Astrocyte of the hippocampus (primary cell): ENCODE measurements at regions not wholly inside any gene's neighbourhood (a gene's known extent, or its start where the extent isn't known, plus 50 kb on each side); places are given as distances from the start of the nearest gene placed in this dataset.

Source experiments
- DNase-seq: peaks from one replicate; pipeline ENCODE4 v3.0.0; 2011; ENCODE audit warnings: low read depth, low spot score

DNA sequence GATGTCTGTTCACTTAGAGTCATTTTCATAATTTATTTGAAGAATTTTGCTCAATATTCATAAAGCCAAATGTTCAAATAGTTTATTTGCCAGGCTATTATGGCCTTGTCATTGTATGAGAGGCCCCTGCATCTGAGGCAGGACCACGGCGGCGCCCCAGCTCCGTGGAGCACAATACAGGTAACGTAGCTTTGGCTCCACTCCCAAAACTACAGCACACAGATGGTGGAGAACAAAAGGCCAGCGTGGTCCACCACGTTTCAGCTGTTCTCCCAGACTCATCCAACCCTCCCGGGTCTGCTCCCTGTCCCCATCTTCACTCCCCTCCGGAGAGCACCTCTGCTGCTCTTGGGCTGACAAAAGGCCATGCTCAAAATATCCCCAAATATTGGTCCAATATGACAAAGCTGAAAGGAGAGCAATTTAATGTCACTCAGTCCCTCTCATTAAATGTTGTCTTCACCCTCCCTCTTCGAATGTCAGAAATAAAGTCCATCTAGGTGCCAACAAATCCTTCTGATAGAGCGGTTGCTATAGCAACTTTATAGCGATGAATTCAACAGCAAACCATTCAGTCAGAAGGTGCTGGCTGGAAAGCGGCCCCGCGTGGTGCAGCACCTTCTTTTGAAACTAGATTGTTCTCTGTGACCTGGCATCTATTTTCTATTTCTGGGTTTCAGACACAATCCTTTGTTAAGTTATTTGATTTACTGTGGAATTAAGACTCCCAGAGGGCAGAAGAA lies 504.3 kb downstream of the ARHGEF28 start:
- peak; percentile 34 for DNase-seq

DNA sequence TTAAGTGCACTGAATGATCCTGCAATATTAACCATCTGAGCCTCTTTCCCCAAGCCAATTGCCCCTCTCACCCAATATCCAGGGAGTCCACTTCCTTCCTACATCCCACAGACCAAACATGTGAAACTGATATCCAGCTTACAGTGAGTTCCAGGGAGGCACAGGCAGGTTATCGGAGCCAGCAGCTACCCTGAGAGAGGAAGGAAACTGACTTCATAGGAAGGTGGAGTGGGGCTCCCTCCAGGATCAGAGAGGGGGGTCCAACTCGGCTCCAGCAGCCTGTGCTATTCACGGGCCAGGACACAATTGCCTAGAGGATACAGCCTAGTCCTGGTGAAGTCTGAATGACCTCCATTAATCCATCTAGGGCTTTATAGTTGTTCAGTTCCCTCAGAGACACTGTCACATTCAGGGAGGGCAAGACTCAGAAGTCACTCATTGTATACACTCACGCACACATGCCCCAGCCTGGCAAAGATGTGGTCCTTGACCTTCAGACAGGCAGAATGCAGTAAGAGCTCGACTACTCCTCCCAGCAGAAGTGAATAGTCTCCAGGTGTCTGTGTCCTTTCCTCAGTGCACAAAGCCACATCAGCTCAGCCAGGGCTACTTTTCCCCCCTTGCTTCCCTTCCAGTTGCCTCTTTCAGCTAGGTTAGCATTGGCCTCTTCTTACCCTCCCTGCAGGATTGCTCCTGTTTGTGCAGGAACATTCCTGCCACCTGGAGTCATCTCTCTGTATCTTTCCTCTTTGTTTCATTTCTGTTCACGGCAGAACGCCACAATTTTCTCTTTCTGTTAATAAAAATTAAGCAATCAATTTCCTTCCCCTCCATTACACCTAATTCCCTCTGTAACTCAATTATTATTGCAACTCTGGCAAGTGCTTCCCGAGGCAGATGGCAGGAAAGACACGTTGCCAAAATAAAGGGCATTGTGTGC lies 501.7 kb downstream of the ARHGEF28 start:
- DNase-seq = peak; percentile 54

DNA sequence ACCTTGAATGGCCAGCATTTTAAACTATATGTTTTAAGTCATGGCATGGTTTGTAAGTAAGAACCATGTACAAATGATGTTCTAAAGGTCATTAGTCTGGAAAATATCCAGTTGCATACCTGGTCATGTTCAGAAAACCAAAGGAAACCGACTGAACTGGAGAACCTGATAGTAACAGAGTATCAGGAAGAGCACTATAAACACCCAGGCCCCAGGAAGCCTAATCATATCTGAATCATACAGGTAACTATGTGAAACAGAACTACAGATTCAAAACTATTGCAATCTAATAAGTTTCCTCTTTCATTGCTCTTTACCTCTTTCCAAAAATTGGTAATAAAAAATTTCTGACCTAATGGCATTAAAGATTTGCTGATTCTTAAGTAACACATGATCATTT lies 500.3 kb downstream of the ARHGEF28 start:
- no peak for DNase-seq

DNA sequence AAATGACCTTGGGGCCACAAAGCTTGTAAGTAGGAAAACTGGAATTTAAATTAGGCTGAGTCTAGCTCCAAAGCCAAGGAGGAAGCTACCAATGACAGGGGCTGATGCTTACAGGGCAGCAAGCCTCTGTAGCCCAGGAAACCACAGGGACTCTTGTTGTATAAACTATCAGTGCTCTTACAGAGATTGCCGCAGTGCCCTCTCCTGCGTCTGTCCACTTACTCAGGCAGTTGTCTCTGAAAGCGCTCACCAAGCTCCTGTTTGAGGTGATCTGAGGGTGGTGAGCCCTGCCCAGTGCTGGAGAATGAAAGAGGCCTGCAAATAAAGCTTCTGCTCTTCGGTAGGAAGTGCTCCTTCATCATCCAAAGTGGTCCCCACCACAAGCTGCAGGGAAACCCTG lies 498.8 kb downstream of the ARHGEF28 start:
- no peak for DNase-seq

DNA sequence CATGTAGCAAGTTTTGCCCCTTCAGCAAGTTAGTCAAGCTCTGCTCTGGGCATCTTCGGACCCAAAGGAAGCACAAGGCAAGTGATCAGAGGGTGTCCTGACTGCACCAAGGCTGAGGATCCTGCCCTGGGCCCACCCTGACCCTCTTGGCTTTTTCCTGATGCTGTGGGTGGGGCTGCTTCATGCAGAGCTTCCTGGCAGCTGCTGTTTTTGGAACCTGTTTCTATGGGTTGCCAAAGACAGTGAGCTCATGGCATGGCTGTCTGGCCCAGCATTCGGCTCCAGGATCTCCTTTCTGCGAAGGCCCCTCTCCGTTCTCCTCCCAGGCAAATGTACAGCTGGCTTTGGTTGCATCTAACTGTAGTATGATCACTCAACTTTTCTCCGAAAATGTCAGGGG lies 497.9 kb downstream of the ARHGEF28 start:
- no peak for DNase-seq

DNA sequence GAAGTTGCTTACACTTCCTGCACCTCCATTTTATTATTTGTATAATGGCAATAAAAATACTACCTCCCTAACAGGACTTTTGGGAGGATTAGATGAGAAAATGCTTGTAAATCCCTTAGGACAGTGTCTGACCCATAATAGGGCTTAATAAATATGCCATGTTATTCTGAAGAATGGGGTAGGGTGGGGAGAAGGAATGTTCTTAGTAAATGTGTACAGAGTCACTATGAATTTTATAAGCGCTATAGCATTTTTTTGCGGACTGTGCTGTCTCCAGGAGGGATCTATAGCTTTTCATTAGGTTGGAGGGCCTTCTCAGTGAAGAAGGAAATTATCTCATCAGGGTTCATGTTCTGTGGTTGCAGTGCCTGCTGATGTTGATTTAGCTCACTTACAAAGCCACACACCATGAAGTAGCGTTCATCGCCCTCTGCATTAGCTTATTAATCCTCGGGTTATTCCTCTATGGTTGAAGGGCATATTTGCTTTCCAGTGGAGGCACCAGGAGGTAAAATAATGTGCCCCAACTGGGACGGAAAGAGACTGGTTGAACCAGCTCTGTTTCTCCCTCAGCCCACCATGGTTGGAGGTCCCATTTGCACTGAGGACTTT lies 497.1 kb downstream of the ARHGEF28 start:
- no peak for DNase-seq

DNA sequence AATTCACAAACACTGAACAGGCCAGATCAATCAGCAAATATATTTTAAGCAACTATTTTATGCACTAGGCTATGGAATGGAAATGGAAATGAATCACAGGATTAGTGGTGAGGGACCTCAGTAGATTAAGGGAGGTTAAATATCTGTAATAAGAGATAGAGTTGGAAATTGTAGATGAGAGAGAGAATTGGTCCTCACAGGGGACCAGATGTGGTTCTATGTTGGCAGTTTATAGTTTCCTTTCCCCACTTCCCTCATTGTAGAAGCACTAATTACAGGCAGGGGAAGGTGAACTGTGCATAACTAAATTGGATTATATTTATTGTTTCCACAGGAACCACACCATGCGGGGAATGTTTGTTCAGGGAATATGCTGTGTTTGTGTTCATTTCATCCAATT lies 496.2 kb downstream of the ARHGEF28 start:
- DNase-seq = no peak

DNA sequence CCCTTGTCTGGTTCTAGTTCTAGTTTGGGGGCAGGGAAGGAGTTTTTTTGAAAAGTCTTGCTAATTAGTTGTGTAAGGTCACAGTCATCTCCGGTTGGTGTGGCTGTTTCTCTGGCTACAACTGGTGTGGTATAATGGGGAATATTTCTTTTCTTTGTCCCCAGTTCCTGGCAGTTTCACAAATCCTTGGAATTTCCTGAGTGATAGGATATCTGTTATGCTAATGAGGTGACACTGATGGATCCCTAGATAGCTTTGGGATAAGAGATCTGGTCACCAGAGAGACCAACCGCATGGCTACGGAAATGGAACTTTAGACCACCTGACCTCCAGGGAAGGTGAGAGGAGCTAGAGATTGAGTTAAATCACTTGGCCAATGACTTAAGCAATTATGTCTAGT lies 494.6 kb downstream of the ARHGEF28 start:
- no peak for DNase-seq

DNA sequence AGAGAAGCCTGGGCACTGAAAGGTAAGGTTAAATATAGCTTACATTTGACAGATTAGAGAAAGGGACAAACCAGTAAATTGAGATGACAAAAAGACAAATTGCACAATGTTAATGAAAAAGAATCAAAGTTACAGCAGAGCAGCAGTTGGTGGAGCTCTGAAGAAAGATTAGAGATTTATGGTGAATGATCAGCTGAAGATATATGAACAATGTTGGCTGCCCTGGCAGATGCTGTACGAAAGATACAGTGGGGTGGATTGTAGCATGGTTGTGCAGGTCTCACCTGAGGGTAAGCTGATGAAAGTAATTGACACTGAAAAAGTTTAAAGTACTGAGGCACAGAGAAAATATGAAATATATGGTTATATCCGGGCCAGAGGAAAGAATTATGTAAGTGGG lies 492.1 kb downstream of the ARHGEF28 start:
- DNase-seq = no peak

DNA sequence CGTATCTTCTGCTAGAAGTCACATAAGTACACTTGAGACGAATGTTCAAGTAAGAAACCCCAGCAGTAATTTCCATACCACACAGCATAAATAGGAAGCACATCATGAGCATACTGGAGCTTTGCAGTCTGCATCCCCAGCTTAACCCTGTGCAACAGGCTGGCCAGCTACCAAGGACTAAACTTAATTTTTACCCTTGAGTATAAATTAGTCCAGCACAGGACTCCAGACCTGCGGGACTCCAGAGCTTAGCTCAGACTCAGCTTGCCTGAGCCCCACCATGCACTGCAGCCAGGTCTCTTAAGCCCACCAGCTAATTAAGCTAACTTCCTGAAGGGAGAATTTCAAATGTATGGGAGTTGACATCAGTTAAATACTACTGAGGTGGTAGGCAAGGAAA lies 491.0 kb downstream of the ARHGEF28 start:
- DNase-seq = no peak

DNA sequence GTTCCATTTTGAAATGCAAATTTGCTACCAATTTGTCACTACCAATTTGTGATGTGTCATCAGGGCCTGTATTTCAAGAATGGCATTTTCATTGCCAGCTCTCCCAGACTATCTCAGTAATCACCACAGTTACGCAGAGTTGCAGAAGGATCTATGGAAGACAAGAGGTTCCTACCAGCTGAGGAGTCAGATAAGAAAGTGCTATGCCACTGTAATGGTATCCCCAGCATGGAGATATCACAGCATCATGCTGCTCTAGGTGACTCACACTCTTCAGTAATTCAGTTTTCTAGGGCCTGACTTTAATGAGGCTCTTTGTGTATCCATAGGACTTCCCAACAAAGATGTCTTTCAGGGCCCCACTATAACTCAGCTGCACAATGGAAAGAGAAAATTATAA lies 490.3 kb downstream of the ARHGEF28 start:
- DNase-seq = no peak

DNA sequence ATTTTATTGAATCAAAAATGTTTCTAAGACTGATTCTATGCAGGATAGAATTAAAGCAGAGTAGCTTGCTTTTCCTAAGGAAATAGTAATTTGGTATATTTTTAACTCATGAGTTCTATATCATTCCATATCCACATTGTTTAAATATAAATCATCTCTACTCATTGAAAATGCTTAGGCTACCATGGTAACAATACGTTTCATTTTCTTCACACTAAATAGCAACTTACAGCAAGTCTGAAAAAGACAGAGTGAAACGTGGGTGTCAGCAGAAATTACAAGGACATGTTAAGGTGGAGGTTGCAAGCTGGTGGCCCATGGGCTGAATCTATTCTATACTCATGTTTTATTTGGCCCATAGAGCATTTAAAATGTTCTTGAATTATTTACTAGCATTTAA lies 487.9 kb downstream of the ARHGEF28 start:
- no peak for DNase-seq

DNA sequence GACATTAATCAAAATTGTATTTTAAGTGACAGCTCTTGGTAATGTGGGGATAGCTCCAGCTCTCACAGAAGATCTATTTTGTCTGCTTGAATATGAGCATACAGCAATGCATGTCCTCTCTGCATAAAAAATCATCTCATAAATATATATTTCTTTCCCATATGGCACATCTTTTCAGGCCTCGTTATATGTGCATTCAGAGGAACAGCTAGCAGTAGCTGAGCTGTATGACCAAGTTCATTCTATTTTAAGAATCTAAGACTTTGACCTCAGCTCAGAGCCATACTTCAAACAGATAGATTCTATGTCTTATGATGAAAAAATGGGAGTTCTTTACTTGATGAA lies 487.2 kb downstream of the ARHGEF28 start:
- DNase-seq = no peak

DNA sequence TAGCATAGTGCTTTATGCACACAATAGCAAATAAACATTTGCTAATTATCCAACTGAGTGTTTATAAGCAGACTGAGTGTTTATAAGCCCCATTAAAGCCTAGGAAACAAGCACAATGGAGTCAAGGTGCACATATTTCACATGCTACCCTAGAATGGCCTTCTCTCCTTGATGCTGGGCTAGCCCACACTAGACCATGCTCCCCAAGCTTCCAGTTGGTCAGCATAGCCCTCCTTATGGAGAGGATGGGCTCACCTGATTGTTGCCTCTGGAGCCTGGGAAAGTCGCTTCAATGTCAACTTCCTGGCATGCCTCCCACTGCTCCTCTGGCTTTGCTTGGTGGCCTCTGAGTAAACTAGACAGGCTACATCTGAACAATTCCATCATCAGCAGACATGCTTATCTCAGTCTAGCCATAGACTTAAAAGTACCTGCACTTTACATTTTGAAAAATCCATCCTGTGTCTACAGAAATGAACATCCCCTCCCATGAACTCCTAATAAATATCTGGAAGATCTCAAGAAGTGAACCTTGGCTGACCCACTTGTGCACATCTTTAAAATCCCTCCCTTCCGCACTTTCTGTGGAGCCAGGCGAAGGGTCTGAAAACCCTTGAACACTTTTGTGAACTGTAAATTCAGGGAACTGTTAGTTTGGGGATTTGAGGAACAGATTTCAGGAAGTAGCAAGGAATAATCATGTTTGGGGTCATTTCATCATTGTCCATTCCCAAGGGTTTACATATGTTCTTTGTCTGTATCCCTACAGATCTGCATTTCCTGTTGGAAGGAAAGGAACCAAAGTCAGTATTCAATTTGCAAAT lies 486.6 kb downstream of the ARHGEF28 start:
- DNase-seq = no peak

DNA sequence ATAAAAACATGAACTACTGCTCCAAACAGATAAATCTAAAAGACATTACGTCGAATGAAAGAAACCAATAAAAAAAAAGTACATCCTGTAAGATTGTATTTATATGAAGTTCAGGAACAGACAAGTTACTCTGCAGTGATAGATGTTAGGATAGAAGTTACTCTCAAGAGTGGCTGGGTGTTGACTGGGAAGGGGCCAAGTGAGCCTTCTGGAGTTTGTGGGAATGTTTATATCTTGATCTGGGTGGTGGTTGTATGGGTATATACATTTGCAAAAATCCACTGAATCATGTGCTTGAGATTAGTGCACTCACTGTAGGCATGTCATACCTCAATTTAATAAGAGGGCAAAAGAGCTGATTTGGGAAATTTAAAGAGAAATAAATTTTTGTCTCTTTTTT lies 485.8 kb downstream of the ARHGEF28 start:
- no peak for DNase-seq

DNA sequence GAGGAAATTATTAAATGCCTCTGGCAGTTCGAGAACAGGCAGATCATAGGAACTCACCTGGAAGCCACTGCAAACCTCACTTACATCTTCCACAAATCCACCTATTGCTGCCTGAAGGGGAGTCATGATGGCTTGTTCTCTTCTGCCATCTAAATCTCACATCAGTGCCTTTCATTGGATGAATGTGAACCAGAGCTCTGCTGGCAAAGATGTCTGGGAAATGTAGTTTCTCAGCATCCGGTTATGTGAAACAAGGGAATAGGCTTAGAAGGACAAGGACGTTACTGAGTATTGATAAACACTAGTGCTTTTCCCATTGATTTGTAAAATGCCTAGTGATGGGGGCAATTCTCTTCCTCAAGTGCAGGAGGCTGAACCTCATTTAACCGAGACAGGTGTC lies 483.3 kb downstream of the ARHGEF28 start:
- DNase-seq = no peak

DNA sequence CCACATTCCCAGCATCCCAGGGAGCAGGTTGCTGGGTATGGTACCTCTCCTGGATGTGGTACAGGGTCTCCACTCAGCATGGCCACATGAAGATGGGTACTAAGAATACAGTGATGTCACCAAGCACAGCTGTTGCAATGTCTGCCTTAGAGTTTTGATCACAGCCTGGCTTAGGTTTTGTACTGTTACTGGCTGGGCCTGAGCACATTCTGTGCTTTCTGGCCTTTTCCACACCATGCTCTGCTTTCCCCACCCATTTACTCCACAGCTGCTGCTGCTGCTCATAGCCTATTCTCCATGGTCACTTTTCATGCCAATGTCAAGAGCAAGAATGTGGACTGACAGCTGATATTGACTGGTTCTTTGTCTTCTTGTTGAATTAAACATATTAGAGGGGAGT lies 481.9 kb downstream of the ARHGEF28 start:
- no peak for DNase-seq

DNA sequence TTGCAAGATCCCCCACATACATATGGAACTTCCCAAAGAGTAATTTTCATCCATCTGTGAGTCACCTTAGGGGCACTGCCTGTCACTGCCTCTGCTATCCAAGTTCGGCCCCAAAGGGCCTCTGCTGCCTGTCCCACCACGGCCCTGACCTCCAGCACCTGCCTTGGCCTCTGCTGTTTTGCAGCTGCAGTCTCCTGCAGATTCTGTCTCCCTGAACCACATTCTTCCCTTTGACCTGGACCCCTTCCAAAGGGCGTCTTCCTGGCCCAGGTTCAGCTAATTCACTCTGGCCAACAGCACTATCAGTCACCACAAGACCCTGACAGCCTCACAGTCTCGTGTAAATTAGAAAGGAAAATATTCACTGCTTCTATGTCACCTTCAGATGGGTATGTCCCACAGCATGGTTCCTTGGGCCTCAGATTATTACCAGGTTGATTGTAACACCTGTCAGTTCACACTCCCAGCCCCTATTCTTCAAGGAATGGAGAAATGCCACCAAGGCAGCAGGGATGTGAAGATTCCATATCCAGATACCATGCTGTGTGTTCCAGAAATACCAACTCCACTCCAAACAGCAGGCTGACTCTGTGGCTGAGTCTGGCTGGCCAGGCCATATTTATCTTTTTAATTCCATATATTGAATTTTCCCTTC lies 479.3 kb downstream of the ARHGEF28 start:
- DNase-seq = no peak

DNA sequence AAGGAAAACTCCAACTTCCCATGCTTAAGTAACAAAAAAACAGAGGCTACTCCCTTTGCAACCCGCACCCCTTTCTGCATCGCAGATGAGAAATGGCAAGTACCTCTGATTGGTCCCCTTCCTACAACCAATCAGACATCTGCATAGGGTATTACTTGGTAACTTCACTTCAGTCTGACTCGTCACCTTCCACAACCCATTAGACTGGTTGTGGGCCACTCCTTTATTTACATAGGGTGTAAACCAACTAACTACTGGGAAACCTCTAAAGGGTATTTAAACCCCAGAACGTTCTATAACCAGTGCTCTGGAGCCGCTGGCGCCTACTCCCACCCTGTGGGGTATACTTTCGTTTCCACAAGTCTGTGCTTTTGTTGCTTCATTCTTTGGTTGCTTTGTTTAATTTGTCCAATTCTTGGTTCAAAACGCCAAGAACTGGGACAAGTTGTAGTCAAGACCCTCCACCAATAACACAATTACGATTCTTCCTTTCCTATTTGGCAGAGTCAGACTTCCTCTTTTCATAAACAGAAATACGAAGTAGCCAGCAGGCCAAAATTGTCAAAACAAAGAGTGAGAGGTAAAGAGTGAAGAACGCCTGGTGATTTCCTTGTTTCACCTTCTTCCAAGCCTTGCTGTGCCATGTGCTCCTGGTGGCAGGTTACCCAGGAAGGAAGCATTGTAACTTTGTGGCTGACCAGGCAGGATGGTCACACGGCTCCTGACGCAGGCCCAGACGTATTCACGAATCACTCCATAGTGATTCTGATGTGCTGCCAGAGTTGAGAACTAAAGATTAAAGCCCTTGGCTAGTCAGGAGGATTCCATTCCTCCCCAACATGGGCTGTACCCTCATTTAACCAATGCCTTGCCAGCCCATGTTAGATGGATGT lies 477.4 kb downstream of the ARHGEF28 start:
- DNase-seq = no peak

DNA sequence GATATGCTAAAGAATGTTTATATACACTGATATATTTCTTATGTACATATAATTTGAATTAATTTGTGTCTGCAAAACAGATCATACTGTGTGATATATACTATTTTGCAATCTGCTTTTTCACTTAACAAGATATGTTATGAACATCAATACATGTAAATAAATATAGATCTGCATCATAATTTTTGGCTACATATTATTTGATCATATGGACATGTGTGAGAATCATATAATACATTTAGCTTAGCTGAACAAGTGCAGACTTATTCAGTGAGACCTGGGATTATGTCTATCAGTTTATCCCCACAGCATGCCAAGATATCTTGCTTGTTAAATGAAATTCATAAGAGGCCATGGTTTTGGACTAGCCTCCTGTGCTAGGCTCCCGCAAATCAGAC lies 474.3 kb downstream of the ARHGEF28 start:
- no peak for DNase-seq
